Dermis blood vessel endothelial cell (primary cell): ENCODE measurements at regions not wholly inside any gene's neighbourhood (a gene's known extent, or its start where the extent isn't known, plus 50 kb on each side); places are given as distances from the start of the nearest gene placed in this dataset.
"Not testable (repeated sequence)": the region's sequence is repeated elsewhere in the genome, so short reads cannot be mapped to it uniquely, and the experiment has no call there.

Experiments
- DNase-seq: peaks from one replicate; pipeline ENCODE4 v3.0.0; 2010

- DNase-seq = no peak
These were observed 331.1 kb downstream of the DOK5 start for GRCh38 chr20:54806462-54806861.

DNA sequence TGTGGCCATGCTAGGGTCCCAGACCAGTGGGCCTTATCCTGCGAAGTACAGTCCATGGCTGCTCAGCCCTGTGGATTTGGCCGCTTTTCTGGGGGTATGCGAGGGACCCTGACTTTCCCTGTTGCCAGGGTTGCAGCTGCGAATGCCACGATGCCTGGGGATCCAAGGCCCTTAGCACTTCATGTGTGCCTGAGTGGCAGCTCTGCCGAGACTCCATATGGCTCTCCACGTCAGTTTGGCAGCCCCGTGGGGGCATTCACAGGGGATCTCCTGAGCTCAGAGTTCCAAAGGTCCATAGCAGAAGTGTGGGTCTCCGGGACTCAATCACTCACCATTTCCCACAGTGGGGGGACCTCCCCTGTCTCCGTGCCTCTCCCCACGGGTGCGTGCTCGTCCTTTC is 319.5 kb downstream of the DOK5 start:
- DNase-seq = no peak

DNA sequence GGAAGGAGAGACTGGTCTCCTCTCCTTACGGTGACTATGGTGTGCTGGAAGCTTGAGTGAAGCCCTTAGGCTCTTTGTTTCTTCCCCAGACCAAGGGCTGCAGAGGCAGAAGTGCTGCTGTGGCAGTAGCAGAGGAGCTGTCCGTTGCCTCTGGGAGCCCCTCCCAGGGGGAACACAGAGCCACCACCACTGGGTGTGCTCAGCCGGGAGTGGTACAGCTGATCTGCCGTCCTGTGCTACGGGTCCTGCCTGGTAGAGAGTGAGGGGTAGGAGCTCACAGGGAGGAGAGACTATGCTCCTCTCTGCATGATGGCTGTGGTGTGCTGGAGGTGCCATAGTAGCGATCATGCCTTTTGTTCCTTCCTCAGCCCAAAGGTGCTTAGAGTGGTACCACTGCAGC is 318.7 kb downstream of the DOK5 start:
- no peak for DNase-seq

DNA sequence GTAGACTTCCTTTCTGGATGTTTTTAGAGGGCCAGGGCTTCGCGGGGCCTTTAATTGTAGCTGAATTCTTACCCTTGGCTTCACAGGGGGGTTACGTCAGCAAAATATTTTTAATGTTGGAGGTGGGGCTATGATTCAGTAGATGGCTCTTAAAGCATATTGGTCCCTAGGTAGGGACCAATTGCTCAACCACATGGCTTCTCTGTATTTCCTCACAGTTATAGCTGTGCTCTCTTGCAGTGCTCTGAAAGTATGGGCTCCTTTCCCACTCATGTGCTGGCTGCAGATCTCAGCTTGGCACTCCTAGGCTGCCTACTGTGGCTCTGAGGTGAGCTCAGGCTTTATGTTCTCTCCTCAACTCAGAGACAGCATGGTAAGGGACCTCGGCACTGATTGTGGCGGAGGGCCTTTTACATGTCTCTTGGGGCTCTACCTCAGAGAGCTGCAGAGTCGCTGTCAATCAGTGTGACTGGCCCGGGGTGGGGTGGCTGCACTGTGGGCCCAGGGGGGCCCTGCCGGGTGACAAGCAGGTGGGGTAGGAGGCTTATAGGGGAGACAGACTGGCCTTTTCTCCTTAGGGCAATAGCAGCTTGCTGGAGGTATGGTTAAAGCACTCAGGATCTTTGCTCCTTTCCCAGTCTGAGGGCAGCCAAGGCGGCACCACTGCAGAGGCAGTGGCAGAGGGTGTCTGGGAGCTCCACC is 318.0 kb downstream of the DOK5 start:
- DNase-seq = no peak

GRCh38 chr20:54792688-54793087 is 317.3 kb downstream of the DOK5 start:
- DNase-seq = no peak

GRCh38 chr20:54788260-54788659 is 312.9 kb downstream of the DOK5 start:
- not testable (repeated sequence) for DNase-seq

- DNase-seq = not testable (repeated sequence)
These were observed 307.4 kb downstream of the DOK5 start for GRCh38 chr20:54782758-54783157.

- no peak for DNase-seq
These were observed 299.0 kb downstream of the DOK5 start for GRCh38 chr20:54774426-54774825.

GRCh38 chr20:54773643-54774000 is 298.2 kb downstream of the DOK5 start:
- DNase-seq = no peak

DNA sequence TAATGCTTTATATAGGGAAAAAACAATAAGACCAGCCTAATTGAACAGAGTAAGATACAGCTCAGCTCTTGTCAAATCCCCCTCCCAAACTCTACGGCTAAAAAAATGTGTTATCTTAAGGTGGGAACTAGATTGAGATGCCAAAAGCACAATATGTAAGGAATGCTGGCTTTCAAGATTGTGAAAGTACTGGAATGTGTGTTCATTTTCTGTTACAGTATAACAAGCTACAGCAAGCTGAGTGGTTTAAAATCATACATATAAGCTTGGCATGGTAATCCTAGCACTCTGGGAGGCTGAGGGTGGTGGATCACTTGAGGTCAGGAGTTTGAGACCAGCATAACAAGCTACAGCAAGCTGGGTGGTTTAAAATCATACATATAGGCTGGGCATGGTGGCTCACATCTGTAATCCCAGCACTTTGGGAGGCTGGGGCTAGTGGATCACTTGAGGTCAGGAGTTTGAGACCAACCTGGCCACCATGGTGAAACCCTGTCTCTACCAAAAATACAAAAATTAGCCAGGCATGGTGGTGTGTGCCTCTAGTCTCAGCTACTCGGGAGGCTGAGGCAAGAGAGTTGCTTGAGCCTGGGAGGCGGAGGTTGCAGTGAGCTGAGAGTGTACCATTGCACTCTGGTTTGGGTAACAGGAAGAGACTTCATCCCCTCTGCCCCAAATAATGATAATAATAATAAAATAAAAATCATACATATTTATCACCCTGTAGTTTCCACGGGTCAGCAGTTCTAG is 297.7 kb downstream of the DOK5 start:
- DNase-seq = no peak

DNA sequence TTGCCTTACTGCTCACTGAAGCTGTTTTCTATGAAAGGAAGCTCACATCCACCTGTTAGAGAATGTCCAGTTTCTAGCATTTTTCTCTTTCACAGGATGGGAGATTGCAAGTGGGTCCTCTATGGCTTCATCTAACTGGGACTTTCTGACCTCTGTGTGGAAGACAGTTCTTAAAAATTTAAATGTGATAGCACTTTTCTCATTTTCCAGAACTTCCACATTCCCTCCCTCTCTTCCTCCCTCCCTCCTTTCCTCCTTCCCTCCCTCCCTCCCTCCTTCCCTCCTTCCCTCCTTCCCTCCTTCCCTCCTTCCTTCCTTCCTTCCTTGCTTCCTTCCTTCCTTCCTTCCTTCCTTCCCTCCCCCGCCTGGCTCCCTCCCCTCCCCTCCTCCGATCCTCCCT is 291.1 kb downstream of the DOK5 start:
- no peak for DNase-seq

DNA sequence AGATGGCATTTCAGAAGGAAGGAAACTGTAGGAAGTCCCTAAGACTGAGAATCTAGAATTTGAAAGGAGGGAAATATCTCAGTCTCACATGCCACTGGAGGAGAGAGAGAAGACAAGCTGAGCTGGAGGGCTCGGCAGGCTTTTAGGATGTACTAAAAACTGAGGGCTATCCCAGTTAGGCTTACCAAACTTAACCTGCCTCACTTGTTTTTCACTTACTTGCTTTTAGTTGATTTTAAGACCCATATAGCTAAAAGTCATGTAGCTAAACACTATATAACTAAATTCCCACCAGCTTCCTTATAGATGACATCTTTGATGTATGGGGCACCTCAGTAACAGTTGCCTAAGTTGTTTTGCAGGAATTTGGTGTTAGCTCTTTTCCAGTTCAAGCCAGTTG is 288.0 kb downstream of the DOK5 start:
- DNase-seq = no peak

GRCh38 chr20:54759589-54759988 is 284.2 kb downstream of the DOK5 start:
- DNase-seq = no peak

- no peak for DNase-seq
These were observed 271.4 kb downstream of the DOK5 start for GRCh38 chr20:54746796-54747195.

DNA sequence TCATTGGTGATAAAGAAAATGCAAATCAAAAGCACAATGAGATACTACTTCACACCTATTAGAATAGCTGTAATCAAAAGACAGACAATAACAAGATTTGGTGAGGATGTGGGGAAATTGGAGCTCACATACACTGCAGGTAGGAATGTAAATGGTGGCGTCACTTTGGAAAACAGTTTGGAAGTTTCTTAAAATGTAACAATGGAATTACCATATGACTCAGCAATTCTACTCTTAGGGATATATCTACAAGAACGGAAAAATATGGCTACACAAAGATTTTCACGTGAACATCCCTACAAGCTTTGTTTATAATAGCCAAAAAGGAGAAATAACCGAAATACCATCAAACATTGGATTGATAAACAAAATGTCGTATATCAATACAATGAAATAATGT is 270.4 kb downstream of the DOK5 start:
- DNase-seq = no peak

GRCh38 chr20:54744097-54744496 is 268.7 kb downstream of the DOK5 start:
- no peak for DNase-seq

- DNase-seq = no peak
These were observed 266.8 kb downstream of the DOK5 start for GRCh38 chr20:54742193-54742592.

- no peak for DNase-seq
These were observed 261.0 kb downstream of the DOK5 start for GRCh38 chr20:54736421-54736820.

- DNase-seq = no peak
These were observed 258.3 kb downstream of the DOK5 start for GRCh38 chr20:54733687-54734086.

GRCh38 chr20:54727490-54727889 is 252.1 kb downstream of the DOK5 start:
- no peak for DNase-seq

GRCh38 chr20:54726687-54727300 is 251.4 kb downstream of the DOK5 start:
- DNase-seq = no peak

GRCh38 chr20:54725266-54725665 is 249.9 kb downstream of the DOK5 start:
- DNase-seq = not testable (repeated sequence)

- DNase-seq = no peak
These were observed 248.3 kb downstream of the DOK5 start for GRCh38 chr20:54723723-54724122.

- DNase-seq = no peak
These were observed 242.6 kb downstream of the DOK5 start for GRCh38 chr20:54717983-54718382.
